H9 (cell line): ENCODE measurements at regions not wholly inside any gene's neighbourhood (a gene's known extent, or its start where the extent isn't known, plus 50 kb on each side); places are given as distances from the start of the nearest gene placed in this dataset.

Experiments
- DNase-seq: peaks from one replicate; pipeline ENCODE4 v3.0.0-alpha.2; 2017
- H2AFZ ChIP-seq: one replicate; pipeline ENCODE4 v1.6.1; 2013; ENCODE audit warnings: mild to moderate bottlenecking, low read length, control low read depth, moderate library complexity
- H2AK5ac ChIP-seq: 2 replicates; pipeline ENCODE4 v1.6.1; 2013; ENCODE audit warnings: low read length, control low read depth, mixed read lengths; ENCODE audit not compliant: insufficient read length
- H2BK120ac ChIP-seq: one replicate; pipeline ENCODE4 v1.6.1; 2013; ENCODE audit warnings: low read depth, mild to moderate bottlenecking, low read length, control low read depth, inconsistent platforms; ENCODE audit not compliant: poor library complexity, severe bottlenecking
- H2BK12ac ChIP-seq: 2 replicates; pipeline ENCODE4 v1.6.1; 2013; ENCODE audit warnings: low read length, control low read depth, mixed read lengths, low read depth; ENCODE audit not compliant: insufficient read length
- H2BK15ac ChIP-seq: 2 replicates; pipeline ENCODE4 v1.6.1; 2013; ENCODE audit warnings: low read depth, low read length, control low read depth
- H2BK20ac ChIP-seq: one replicate; pipeline ENCODE4 v1.6.1; 2013; ENCODE audit warnings: low read depth, mild to moderate bottlenecking, low read length, control low read depth, inconsistent platforms; ENCODE audit not compliant: poor library complexity, severe bottlenecking
- H2BK5ac ChIP-seq: 2 replicates; pipeline ENCODE4 v1.6.1; 2013; ENCODE audit warnings: low read length, control low read depth, mixed read lengths; ENCODE audit not compliant: insufficient read length
- H3K14ac ChIP-seq: 2 replicates; pipeline ENCODE4 v1.6.1; 2013; ENCODE audit warnings: low read length, control low read depth; ENCODE audit not compliant: insufficient read depth
- H3K18ac ChIP-seq: 2 replicates; pipeline ENCODE4 v1.6.1; 2013; ENCODE audit warnings: low read depth, mild to moderate bottlenecking, mixed read lengths, low read length, control low read depth; ENCODE audit not compliant: insufficient read length
- H3K23ac ChIP-seq: 2 replicates; pipeline ENCODE4 v1.6.1; 2013; ENCODE audit warnings: low read length, control low read depth, mixed read lengths, low read depth; ENCODE audit not compliant: insufficient read length
- H3K23me2 ChIP-seq: 2 replicates; pipeline ENCODE4 v1.6.1; 2013; ENCODE audit warnings: low read depth, mild to moderate bottlenecking, mixed read lengths, low read length, control low read depth; ENCODE audit not compliant: insufficient read length, poor library complexity, severe bottlenecking
- H3K27ac ChIP-seq: 2 replicates; pipeline ENCODE4 v1.5.1; 2013; ENCODE audit warnings: low read length, control low read depth, mixed read lengths, low read depth; ENCODE audit not compliant: insufficient read length
- H3K27me3 ChIP-seq: 2 replicates; pipeline ENCODE4 v1.6.1; 2013; ENCODE audit warnings: low read length, control low read depth, inconsistent platforms; ENCODE audit not compliant: insufficient read depth
- H3K4ac ChIP-seq: 2 replicates; pipeline ENCODE4 v1.6.1; 2013; ENCODE audit warnings: low read depth, mild to moderate bottlenecking, control low read depth, inconsistent platforms, low read length, moderate library complexity
- H3K4me1 ChIP-seq: 2 replicates; pipeline ENCODE4 v1.6.1; 2013; ENCODE audit warnings: low read length, control low read depth, inconsistent platforms; ENCODE audit not compliant: insufficient read depth
- H3K4me2 ChIP-seq: 2 replicates; pipeline ENCODE4 v1.6.1; 2013; ENCODE audit warnings: low read length, control low read depth, mixed read lengths; ENCODE audit not compliant: insufficient read length, insufficient read depth
- H3K56ac ChIP-seq: 2 replicates; pipeline ENCODE4 v1.6.1; 2013; ENCODE audit warnings: low read depth, mild to moderate bottlenecking, mixed read lengths, low read length, control low read depth; ENCODE audit not compliant: insufficient read length
- H3K79me1 ChIP-seq: 2 replicates; pipeline ENCODE4 v1.6.1; 2013; ENCODE audit warnings: low read depth, mild to moderate bottlenecking, moderate library complexity, low read length, control low read depth, inconsistent platforms; ENCODE audit not compliant: insufficient read depth, poor library complexity, severe bottlenecking
- H3K79me2 ChIP-seq: 2 replicates; pipeline ENCODE4 v1.6.1; 2013; ENCODE audit warnings: low read length, control low read depth, inconsistent platforms; ENCODE audit not compliant: insufficient read depth
- H3K9ac ChIP-seq: 2 replicates; pipeline ENCODE4 v1.6.1; 2013; ENCODE audit warnings: low read length, control low read depth, mixed read lengths; ENCODE audit not compliant: insufficient read length; ENCODE audit errors: extremely low read depth
- H3K9me3 ChIP-seq: one replicate; pipeline ENCODE4 v1.6.1; 2013; ENCODE audit warnings: low read depth, low read length, inconsistent platforms; ENCODE audit not compliant: control insufficient read depth
- H3T11ph ChIP-seq: one replicate; pipeline ENCODE4 v1.6.1; 2013; ENCODE audit warnings: mild to moderate bottlenecking, low read length, control low read depth, inconsistent platforms
- H4K20me1 ChIP-seq: one replicate; pipeline ENCODE4 v1.6.1; 2013; ENCODE audit not compliant: control insufficient read depth, insufficient read length, insufficient read depth
- H4K5ac ChIP-seq: 2 replicates; pipeline ENCODE4 v1.6.1; 2013; ENCODE audit warnings: low read depth, mild to moderate bottlenecking, mixed read lengths, low read length, control low read depth; ENCODE audit not compliant: insufficient read length
- H4K8ac ChIP-seq: replicated peaks from 2 replicates; pipeline ENCODE4 v1.6.1; 2013; ENCODE audit warnings: low read length, control low read depth, mixed read lengths, low read depth; ENCODE audit not compliant: insufficient read length
- H4K91ac ChIP-seq: 2 replicates; pipeline ENCODE4 v1.6.1; 2013; ENCODE audit warnings: low read depth, mild to moderate bottlenecking, moderate library complexity, mixed read lengths, low read length, control low read depth; ENCODE audit not compliant: insufficient read length
- H3K27ac Mint-ChIP-seq, 3 experiments: 2 replicates in 2 of 3; 3 replicates in 1 of 3; pipeline ENCODE4 v1.8.0; 2020 to 2021; ENCODE audit warnings: mixed read lengths in 3 of 3, mild to moderate bottlenecking in 1 of 3, moderate library complexity in 1 of 3
- H3K27me3 Mint-ChIP-seq: 2 replicates; pipeline ENCODE4 v1.8.0; 2021; ENCODE audit warnings: low read depth, mild to moderate bottlenecking, moderate library complexity, mixed read lengths
- H3K36me3 Mint-ChIP-seq, 3 experiments: 2 replicates in 2 of 3; 3 replicates in 1 of 3; pipeline ENCODE4 v1.8.0; 2020 to 2021; ENCODE audit warnings: low read depth in 3 of 3, mixed read lengths in 3 of 3; ENCODE audit not compliant: insufficient read depth in 1 of 3
- H3K4me1 Mint-ChIP-seq, 2 experiments: 2 replicates each; pipeline ENCODE4 v1.8.0; 2020; ENCODE audit warnings: mixed read lengths in 2 of 2
- H3K4me3 Mint-ChIP-seq, 2 experiments: 2 replicates in 1 of 2; 3 replicates in 1 of 2; pipeline ENCODE4 v1.8.0; 2020 to 2021; ENCODE audit warnings: mild to moderate bottlenecking in 2 of 2, mixed read lengths in 2 of 2, moderate library complexity in 1 of 2
- H3K9me3 Mint-ChIP-seq, 2 experiments: 2 replicates in 1 of 2; 3 replicates in 1 of 2; pipeline ENCODE4 v1.8.0; 2020; ENCODE audit warnings: mild to moderate bottlenecking in 2 of 2, mixed read lengths in 2 of 2, moderate library complexity in 1 of 2
- WGBS: extraction: QIAGEN DNeasy Blood & Tissue Kit; methylation state at CpG from one replicate; pipeline ENCODE4 v1.1.7; 2013; ENCODE audit warnings: missing lambda C conversion rate, low lambda C conversion rate, mixed read lengths; ENCODE audit not compliant: insufficient read length; ENCODE audit errors: extremely low coverage; 5-methylcytosine and 5-hydroxymethylcytosine counted together
- TF ChIP-seq, protein P1 (sequence below): fragments of 200-600 bp; sonication (generic); conservative IDR thresholded peaks from 3 replicates; pipeline ENCODE4 v1.8.0; 2021; ENCODE audit warnings: antibody characterized with exemption, mild to moderate bottlenecking

DNA sequence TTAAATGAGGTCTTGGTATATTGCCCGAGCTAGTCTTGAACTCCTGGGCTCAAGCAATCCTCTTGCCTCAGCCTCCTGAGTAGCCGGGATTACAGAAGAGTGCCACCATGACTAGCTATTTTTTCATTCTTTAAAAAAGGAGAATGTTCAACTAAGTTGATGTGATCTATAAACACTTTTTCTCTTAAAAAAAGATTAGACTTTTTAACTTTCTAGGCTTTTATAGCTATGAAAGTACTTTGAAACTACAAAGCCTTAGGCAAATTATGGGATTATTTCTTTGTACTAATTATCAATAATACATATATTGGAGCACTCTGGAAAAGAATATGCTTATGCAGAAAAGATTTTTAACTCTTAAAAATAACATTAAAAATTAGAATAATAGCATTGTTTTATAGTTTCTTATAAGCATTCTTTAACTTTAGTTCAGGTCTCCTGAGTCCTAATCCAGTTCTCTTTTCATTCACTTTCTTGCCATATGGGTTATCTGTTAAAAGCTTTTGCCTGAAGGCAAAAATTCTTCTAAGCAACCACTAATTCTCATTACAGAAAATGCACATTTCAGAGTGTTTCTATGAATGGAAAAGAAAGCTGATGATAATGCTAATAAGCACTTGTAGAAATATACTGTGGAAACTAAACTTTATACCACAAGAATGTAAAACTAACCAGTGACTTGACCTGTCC, 87.8 kb downstream of the DPPA2 start:
- H4K20me1 ChIP-seq: no peaks in the 10 kb centered on the region
- WGBS: no CpG with 5 or more reads among the region's 2 CpGs
- H2BK15ac ChIP-seq: no peak overlapping the region
- TF ChIP-seq, protein P1, sequence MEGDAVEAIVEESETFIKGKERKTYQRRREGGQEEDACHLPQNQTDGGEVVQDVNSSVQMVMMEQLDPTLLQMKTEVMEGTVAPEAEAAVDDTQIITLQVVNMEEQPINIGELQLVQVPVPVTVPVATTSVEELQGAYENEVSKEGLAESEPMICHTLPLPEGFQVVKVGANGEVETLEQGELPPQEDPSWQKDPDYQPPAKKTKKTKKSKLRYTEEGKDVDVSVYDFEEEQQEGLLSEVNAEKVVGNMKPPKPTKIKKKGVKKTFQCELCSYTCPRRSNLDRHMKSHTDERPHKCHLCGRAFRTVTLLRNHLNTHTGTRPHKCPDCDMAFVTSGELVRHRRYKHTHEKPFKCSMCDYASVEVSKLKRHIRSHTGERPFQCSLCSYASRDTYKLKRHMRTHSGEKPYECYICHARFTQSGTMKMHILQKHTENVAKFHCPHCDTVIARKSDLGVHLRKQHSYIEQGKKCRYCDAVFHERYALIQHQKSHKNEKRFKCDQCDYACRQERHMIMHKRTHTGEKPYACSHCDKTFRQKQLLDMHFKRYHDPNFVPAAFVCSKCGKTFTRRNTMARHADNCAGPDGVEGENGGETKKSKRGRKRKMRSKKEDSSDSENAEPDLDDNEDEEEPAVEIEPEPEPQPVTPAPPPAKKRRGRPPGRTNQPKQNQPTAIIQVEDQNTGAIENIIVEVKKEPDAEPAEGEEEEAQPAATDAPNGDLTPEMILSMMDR: no peak
- no peaks in the 10 kb centered on the region for H3K79me2 ChIP-seq
- H3K23ac ChIP-seq: no peak overlapping the region
- Mint-ChIP-seq H3K27ac (no peak overlapping the region), H3K4me1 (peaks cover 0 to 4% of the 10 kb centered on the region in 2 experiments; a peak in 1 of 4 replicates), H3K9me3 (peaks cover 11 to 14% of the 10 kb centered on the region in 2 experiments), H3K36me3 (peaks cover 0 to 16% (median 0%) of the 10 kb centered on the region in 3 experiments; a peak in 3 of 7 replicates), H3K27me3 (no peaks in the 10 kb centered on the region; the same call in 1 of the 2 replicates), H3K4me3 (no peak overlapping the region)
- H3K9me3 ChIP-seq: no peaks in the 10 kb centered on the region
- no peak overlapping the region for H2BK5ac ChIP-seq
- H3K23me2 ChIP-seq: no peaks in the 10 kb centered on the region
- H4K8ac ChIP-seq: no peak overlapping the region
- no peak overlapping the region for H2BK120ac ChIP-seq
- no peak overlapping the region for H3K18ac ChIP-seq
- no peak overlapping the region for H2AK5ac ChIP-seq
- no peak for DNase-seq
- no peak overlapping the region for H2BK20ac ChIP-seq
- H3K27ac ChIP-seq: no peak overlapping the region
- no peak overlapping the region for H3K4ac ChIP-seq
- no peak overlapping the region for H3T11ph ChIP-seq
- no peak overlapping the region for H4K5ac ChIP-seq
- no peak overlapping the region for H3K9ac ChIP-seq
- no peak overlapping the region for H2BK12ac ChIP-seq
- H3K56ac ChIP-seq: no peak overlapping the region
- H2AFZ ChIP-seq: no peak overlapping the region
- H3K4me1 ChIP-seq: no peaks in the 10 kb centered on the region
- H3K4me2 ChIP-seq: no peak overlapping the region
- H3K14ac ChIP-seq: no peak overlapping the region
- no peaks in the 10 kb centered on the region for H3K27me3 ChIP-seq
- no peaks in the 10 kb centered on the region for H3K79me1 ChIP-seq
- no peak overlapping the region for H4K91ac ChIP-seq
